ENCODE measurements at regions not wholly inside any gene's neighbourhood (a gene's known extent, or its start where the extent isn't known, plus 50 kb on each side); places are given as distances from the start of the nearest gene placed in this dataset.

- TF ChIP-seq, protein P1, sequence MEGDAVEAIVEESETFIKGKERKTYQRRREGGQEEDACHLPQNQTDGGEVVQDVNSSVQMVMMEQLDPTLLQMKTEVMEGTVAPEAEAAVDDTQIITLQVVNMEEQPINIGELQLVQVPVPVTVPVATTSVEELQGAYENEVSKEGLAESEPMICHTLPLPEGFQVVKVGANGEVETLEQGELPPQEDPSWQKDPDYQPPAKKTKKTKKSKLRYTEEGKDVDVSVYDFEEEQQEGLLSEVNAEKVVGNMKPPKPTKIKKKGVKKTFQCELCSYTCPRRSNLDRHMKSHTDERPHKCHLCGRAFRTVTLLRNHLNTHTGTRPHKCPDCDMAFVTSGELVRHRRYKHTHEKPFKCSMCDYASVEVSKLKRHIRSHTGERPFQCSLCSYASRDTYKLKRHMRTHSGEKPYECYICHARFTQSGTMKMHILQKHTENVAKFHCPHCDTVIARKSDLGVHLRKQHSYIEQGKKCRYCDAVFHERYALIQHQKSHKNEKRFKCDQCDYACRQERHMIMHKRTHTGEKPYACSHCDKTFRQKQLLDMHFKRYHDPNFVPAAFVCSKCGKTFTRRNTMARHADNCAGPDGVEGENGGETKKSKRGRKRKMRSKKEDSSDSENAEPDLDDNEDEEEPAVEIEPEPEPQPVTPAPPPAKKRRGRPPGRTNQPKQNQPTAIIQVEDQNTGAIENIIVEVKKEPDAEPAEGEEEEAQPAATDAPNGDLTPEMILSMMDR (conservative IDR thresholded peaks at IDR 0.05 in 1 of 2, IDR thresholded peaks at IDR 0.05 in 1 of 2; ENCODE audit: extremely low read depth in 1 of 2, insufficient read depth in 1 of 2, low read depth in 1 of 2, low read length in 2 of 2) = no peak
- no peak for TF ChIP-seq EZH2 (IDR thresholded peaks at IDR 0.05; ENCODE audit: borderline replicate concordance, low read length)
Measured at GRCh38 chr18:29012883-29013465, 836.0 kb upstream of the CDH2 start.

Data from mammary epithelial cell (primary cell).